ENCODE measurements at regions not wholly inside any gene's neighbourhood (a gene's known extent, or its start where the extent isn't known, plus 50 kb on each side); places are given as distances from the start of the nearest gene placed in this dataset.

GRCh38 chr7:42406358-42406757 lies 169.3 kb upstream of the GLI3 start:
- Histone ChIP-seq H3K79me2 (ENCODE audit: control insufficient read depth, insufficient read depth, low read length) (no peaks in the 10 kb centered on the region), H3K36me3 (ENCODE audit: control insufficient read depth, insufficient read depth, low read length) (no peaks in the 10 kb centered on the region), H3K9me1 (ENCODE audit: control insufficient read depth, insufficient read depth, low read length) (no peaks in the 10 kb centered on the region), H3K4me1 (replicated peaks in 1 of 2; ENCODE audit: control insufficient read depth in 2 of 2, insufficient read depth in 2 of 2, low read length in 2 of 2) (no peaks in the 10 kb centered on the region), H3K4me2 (ENCODE audit: insufficient read depth, low read length) (no peak overlapping the region), H3K27ac (ENCODE audit: extremely low read depth, low read depth, low read length) (no peak overlapping the region), H3K4me3 (no peak overlapping the region), H3K9ac (ENCODE audit: insufficient read depth in 1 of 2, low read depth in 2 of 2, low read length in 2 of 2) (no peak overlapping the region), H3K9me3 (replicated peaks; ENCODE audit: control insufficient read depth, insufficient read depth, low read depth, low read length) (no peaks in the 10 kb centered on the region), H3K27me3 (ENCODE audit: control insufficient read depth in 2 of 2, insufficient read depth in 2 of 2, low read length in 2 of 2) (peaks cover 0 to 4% of the 10 kb centered on the region in 2 experiments; a peak in 1 of 5 replicates), H2AFZ (ENCODE audit: low read depth, low read length) (no peak overlapping the region), H4K20me1 (replicated peaks; ENCODE audit: control insufficient read depth, insufficient read depth, low read length) (no peaks in the 10 kb centered on the region)
- ChIA-PET POLR2A (no interaction called here), CTCF (ENCODE audit: low intra/inter-chr PET ratio) (no interaction called here)
- FAIRE-seq (no peak), DNase-seq (ENCODE audit: extremely low read depth in 1 of 4, low spot score in 3 of 4) (no peak), ATAC-seq (no peak)
- in situ Hi-C loops (cut with MboI) (no loop called here), intact Hi-C loops (cut with micrococcal nuclease) (no loop called here)
- BruUV-seq (replicated peaks), result no TSS peak
- WGBS (ENCODE audit: insufficient coverage, low coverage, missing lambda C conversion rate), result 0% methylated on average over 10 of the region's 16 CpGs
- TF ChIP-seq NFE2L1 (tag; IDR thresholded peaks at IDR 0.05; ENCODE audit: borderline replicate concordance, low read depth) (no peak), ZNF75A (CRISPR knock-in tag; IDR thresholded peaks at IDR 0.05) (no peak), SMAD1 (IDR thresholded peaks at IDR 0.05; ENCODE audit: low read depth, low read length, partially characterized antibody) (no peak), CHCHD3 (CRISPR knock-in tag; IDR thresholded peaks at IDR 0.05) (no peak), HNRNPLL (IDR thresholded peaks at IDR 0.05; ENCODE audit: low read depth, low read length, poor library complexity, severe bottlenecking) (no peak)

GRCh38 chr7:42405782-42406181 lies 168.8 kb upstream of the GLI3 start:
- POLR2A ChIA-PET, result no interaction called here
- ATAC-seq (no peak), FAIRE-seq (no peak), DNase-seq (ENCODE audit: extremely low read depth in 1 of 4, low spot score in 3 of 4) (no peak)
- Histone ChIP-seq H4K20me1 (replicated peaks; ENCODE audit: control insufficient read depth, insufficient read depth, low read length) (no peaks in the 10 kb centered on the region), H3K9me1 (ENCODE audit: control insufficient read depth, insufficient read depth, low read length) (no peaks in the 10 kb centered on the region), H3K4me3 (no peak overlapping the region), H3K9me3 (replicated peaks; ENCODE audit: control insufficient read depth, insufficient read depth, low read depth, low read length) (no peaks in the 10 kb centered on the region), H3K79me2 (ENCODE audit: control insufficient read depth, insufficient read depth, low read length) (no peaks in the 10 kb centered on the region), H3K27me3 (ENCODE audit: control insufficient read depth in 2 of 2, insufficient read depth in 2 of 2, low read length in 2 of 2) (peaks cover 0 to 4% of the 10 kb centered on the region in 2 experiments; a peak in 1 of 5 replicates), H3K27ac (ENCODE audit: extremely low read depth, low read depth, low read length) (no peak overlapping the region), H3K4me2 (ENCODE audit: insufficient read depth, low read length) (no peak overlapping the region), H2AFZ (ENCODE audit: low read depth, low read length) (no peak overlapping the region), H3K4me1 (replicated peaks in 1 of 2; ENCODE audit: control insufficient read depth in 2 of 2, insufficient read depth in 2 of 2, low read length in 2 of 2) (no peaks in the 10 kb centered on the region), H3K9ac (ENCODE audit: insufficient read depth in 1 of 2, low read depth in 2 of 2, low read length in 2 of 2) (no peak overlapping the region), H3K36me3 (ENCODE audit: control insufficient read depth, insufficient read depth, low read length) (no peaks in the 10 kb centered on the region)
- WGBS (ENCODE audit: insufficient coverage, low coverage, missing lambda C conversion rate), result 0% methylated on average over 1 of the region's 1 CpG
- no TSS peak for BruUV-seq (replicated peaks)
- CTCF ChIA-PET (ENCODE audit: low intra/inter-chr PET ratio), result no interaction called here
- intact Hi-C loops (cut with micrococcal nuclease) (no loop called here), in situ Hi-C loops (cut with MboI) (no loop called here)
- no peak for TF ChIP-seq RBM25 (IDR thresholded peaks at IDR 0.05; ENCODE audit: low read depth, low read length, severe bottlenecking)
- TF ChIP-seq MITF (IDR thresholded peaks at IDR 0.05), result no peak
- no peak for TF ChIP-seq CXXC5 (CRISPR knock-in tag; IDR thresholded peaks at IDR 0.05)
- TF ChIP-seq MBD1 (CRISPR knock-in tag; IDR thresholded peaks at IDR 0.05), result no peak
- TF ChIP-seq TFE3 (CRISPR knock-in tag; IDR thresholded peaks at IDR 0.05), result no peak

Data from K562 (cell line).